SK-N-MC (cell line): ENCODE measurements at regions not wholly inside any gene's neighbourhood (a gene's known extent, or its start where the extent isn't known, plus 50 kb on each side); places are given as distances from the start of the nearest gene placed in this dataset.

Experiments
- EZH2 ChIP-seq: fragments of 200-600 bp; sonication (generic); IDR thresholded peaks from one replicate; pipeline ENCODE4 v1.6.1; 2017; ENCODE audit warnings: antibody characterized with exemption
- FOXP2 ChIP-seq: optimal IDR thresholded peaks from 2 replicates; pipeline ENCODE3; 2011; ENCODE audit warnings: mild to moderate bottlenecking, moderate library complexity; ENCODE audit not compliant: insufficient read depth; ENCODE audit errors: extremely low read length, control extremely low read depth
- POLR2AphosphoS5 ChIP-seq: IDR thresholded peaks from 2 replicates; pipeline ENCODE4 v1.6.1; 2012; ENCODE audit warnings: mild to moderate bottlenecking, low read depth, low read length, borderline replicate concordance

- TF ChIP-seq POLR2AphosphoS5 (no peak), EZH2 (no peak), FOXP2 (no peak)
Observed at GRCh38 chr16:72637306-72637705, 410.6 kb downstream of the ZFHX3 start.
